CD4-positive, CD25-positive, alpha-beta regulatory T cell (primary cell): ENCODE measurements at regions not wholly inside any gene's neighbourhood (a gene's known extent, or its start where the extent isn't known, plus 50 kb on each side); places are given as distances from the start of the nearest gene placed in this dataset.

ENCODE experiments used
- ATAC-seq, 2 donors: fragments of 150-1000 bp; cut with Tn5 transposase; one replicate each; pipeline ENCODE4 v1.10.0; 2021; ENCODE audit warnings: low read depth in 2 of 2, moderate number of reproducible peaks in 2 of 2, moderate library complexity in 1 of 2
- DNase-seq, 3 donors: peaks; one replicate each; pipeline versions ENCODE4 v3.0.0 to v3.0.0-alpha.2; 2012 to 2022; ENCODE audit warnings: mixed read lengths in 1 of 3
- H3K27ac ChIP-seq: one replicate; pipeline ENCODE4 v1.7.0; 2013; ENCODE audit warnings: mild to moderate bottlenecking, low read length; ENCODE audit not compliant: insufficient read depth, poor library complexity, severe bottlenecking
- H3K27me3 ChIP-seq: one replicate; pipeline ENCODE4 v1.7.0; 2013; ENCODE audit warnings: low read length; ENCODE audit not compliant: control insufficient read depth, insufficient read depth
- H3K36me3 ChIP-seq: one replicate; pipeline ENCODE4 v1.7.0; 2013; ENCODE audit warnings: mild to moderate bottlenecking, low read length, moderate library complexity; ENCODE audit not compliant: control insufficient read depth, insufficient read depth
- H3K4me1 ChIP-seq: 2 replicates; pipeline ENCODE4 v1.7.0; 2013; ENCODE audit warnings: mild to moderate bottlenecking, low read length; ENCODE audit not compliant: insufficient read depth, control insufficient read depth, poor library complexity, severe bottlenecking
- H3K4me3 ChIP-seq: one replicate; pipeline ENCODE4 v1.7.0; 2013; ENCODE audit warnings: low read depth, mild to moderate bottlenecking, low read length, moderate library complexity
- H3K9me3 ChIP-seq, 2 experiments: 1 replicate in 1 of 2; 2 replicates in 1 of 2; pipeline ENCODE4 v1.7.0; 2013; ENCODE audit warnings: low read length in 2 of 2, mild to moderate bottlenecking in 1 of 2, moderate library complexity in 1 of 2; ENCODE audit not compliant: control insufficient read depth in 2 of 2
- H3K27ac Mint-ChIP-seq, 3 donors: one replicate each; pipeline ENCODE4 v1.8.0; 2020 to 2022; ENCODE audit warnings: mild to moderate bottlenecking in 3 of 3, mixed read lengths in 3 of 3, moderate library complexity in 2 of 3
- H3K27me3 Mint-ChIP-seq: one replicate; pipeline ENCODE4 v1.8.0; 2022; ENCODE audit warnings: mild to moderate bottlenecking, mixed read lengths
- H3K36me3 Mint-ChIP-seq: one replicate; pipeline ENCODE4 v1.8.0; 2020; ENCODE audit warnings: mixed read lengths
- H3K4me1 Mint-ChIP-seq, 4 donors: one replicate each; pipeline ENCODE4 v1.8.0; 2020 to 2022; ENCODE audit warnings: mixed read lengths in 4 of 4, mild to moderate bottlenecking in 1 of 4
- H3K4me3 Mint-ChIP-seq, 4 donors: one replicate each; pipeline ENCODE4 v1.8.0; 2020 to 2022; ENCODE audit warnings: mild to moderate bottlenecking in 4 of 4, mixed read lengths in 4 of 4, moderate library complexity in 3 of 4
- H3K9me3 Mint-ChIP-seq, 7 donors: one replicate each; pipeline ENCODE4 v1.8.0; 2020 to 2022; ENCODE audit warnings: mixed read lengths in 7 of 7, mild to moderate bottlenecking in 3 of 7, moderate library complexity in 2 of 7

- H3K27ac ChIP-seq = no peak overlapping the region
- no peak overlapping the region for H3K4me3 ChIP-seq
- Mint-ChIP-seq H3K9me3 (peaks cover 0 to under 1% (median 0%) of the 10 kb centered on the region in 7 donors), H3K4me1 (no peaks in the 10 kb centered on the region), H3K36me3 (no peaks in the 10 kb centered on the region), H3K27ac (no peak overlapping the region), H3K27me3 (peaks cover 5% of the 10 kb centered on the region), H3K4me3 (no peak overlapping the region)
- H3K4me1 ChIP-seq = no peaks in the 10 kb centered on the region
- DNase-seq (no peak), ATAC-seq (no peak)
- H3K27me3 ChIP-seq = no peaks in the 10 kb centered on the region
- H3K9me3 ChIP-seq = no peaks in the 10 kb centered on the region
- H3K36me3 ChIP-seq = no peaks in the 10 kb centered on the region
Observed at GRCh38 chr10:117933036-117933435, 113.7 kb downstream of the RAB11FIP2 start.

- no peaks in the 10 kb centered on the region for H3K27me3 ChIP-seq
- peaks cover 9% of the 10 kb centered on the region for H3K27me3 Mint-ChIP-seq
- ATAC-seq = no peak
Observed at GRCh38 chr10:117934477-117934876, 112.3 kb downstream of the RAB11FIP2 start.

GRCh38 chr10:117936141-117936540 is 110.6 kb downstream of the RAB11FIP2 start:
- no peaks in the 10 kb centered on the region for H3K27me3 ChIP-seq
- no peak overlapping the region for H3K27ac ChIP-seq
- no peaks in the 10 kb centered on the region for H3K4me1 ChIP-seq
- Mint-ChIP-seq H3K27me3 (peaks cover 14% of the 10 kb centered on the region), H3K4me1 (no peaks in the 10 kb centered on the region), H3K27ac (no peak overlapping the region), H3K36me3 (no peaks in the 10 kb centered on the region), H3K9me3 (peaks cover 0 to 3% (median 0%) of the 10 kb centered on the region in 7 donors), H3K4me3 (no peak overlapping the region)
- no peak for DNase-seq
- no peaks in the 10 kb centered on the region for H3K36me3 ChIP-seq
- no peak overlapping the region for H3K4me3 ChIP-seq
- no peak for ATAC-seq
- H3K9me3 ChIP-seq = no peaks in the 10 kb centered on the region

More at GRCh38 chr10:117934477-117934876, 112.3 kb downstream of the RAB11FIP2 start:
- Histone ChIP-seq H3K27ac (no peak overlapping the region), H3K9me3 (no peaks in the 10 kb centered on the region), H3K4me1 (no peaks in the 10 kb centered on the region), H3K4me3 (no peak overlapping the region), H3K36me3 (no peaks in the 10 kb centered on the region)
- Mint-ChIP-seq H3K4me1 (no peaks in the 10 kb centered on the region), H3K36me3 (no peaks in the 10 kb centered on the region), H3K27ac (no peak overlapping the region), H3K4me3 (no peak overlapping the region), H3K9me3 (peaks cover 0 to 3% (median 0%) of the 10 kb centered on the region in 7 donors)
- DNase-seq = no peak

GRCh38 chr10:117936566-117936965 is 110.2 kb downstream of the RAB11FIP2 start:
- ATAC-seq = no peak
- Histone ChIP-seq H3K27me3 (no peaks in the 10 kb centered on the region), H3K4me1 (no peaks in the 10 kb centered on the region), H3K27ac (no peak overlapping the region), H3K36me3 (no peaks in the 10 kb centered on the region), H3K4me3 (no peak overlapping the region), H3K9me3 (no peaks in the 10 kb centered on the region)
- Mint-ChIP-seq H3K9me3 (peaks cover 0 to 3% (median 0%) of the 10 kb centered on the region in 7 donors), H3K4me1 (no peaks in the 10 kb centered on the region), H3K27me3 (peaks cover 14% of the 10 kb centered on the region), H3K36me3 (no peaks in the 10 kb centered on the region), H3K4me3 (no peak overlapping the region), H3K27ac (no peak overlapping the region)
- no peak for DNase-seq

GRCh38 chr10:117936976-117937375 is 109.8 kb downstream of the RAB11FIP2 start:
- Mint-ChIP-seq H3K4me3 (no peak overlapping the region), H3K9me3 (peaks cover 0 to 3% (median 0%) of the 10 kb centered on the region in 7 donors), H3K27ac (no peak overlapping the region), H3K27me3 (peaks cover 14% of the 10 kb centered on the region), H3K36me3 (no peaks in the 10 kb centered on the region), H3K4me1 (no peaks in the 10 kb centered on the region)
- ATAC-seq (no peak), DNase-seq (no peak)
- no peaks in the 10 kb centered on the region for H3K9me3 ChIP-seq
- no peaks in the 10 kb centered on the region for H3K36me3 ChIP-seq
- no peaks in the 10 kb centered on the region for H3K27me3 ChIP-seq
- no peak overlapping the region for H3K27ac ChIP-seq
- no peaks in the 10 kb centered on the region for H3K4me1 ChIP-seq
- H3K4me3 ChIP-seq = no peak overlapping the region

- Histone ChIP-seq H3K27me3 (no peaks in the 10 kb centered on the region), H3K36me3 (no peaks in the 10 kb centered on the region), H3K27ac (no peak overlapping the region), H3K4me1 (no peaks in the 10 kb centered on the region), H3K4me3 (no peak overlapping the region), H3K9me3 (no peaks in the 10 kb centered on the region)
- ATAC-seq = no peak
- no peak overlapping the region for H3K4me3 Mint-ChIP-seq
- DNase-seq = no peak
- H3K36me3 Mint-ChIP-seq = no peaks in the 10 kb centered on the region
- H3K27ac Mint-ChIP-seq = no peak overlapping the region
- H3K4me1 Mint-ChIP-seq = no peaks in the 10 kb centered on the region
- peaks cover 14% of the 10 kb centered on the region for H3K27me3 Mint-ChIP-seq
- H3K9me3 Mint-ChIP-seq = peaks cover 0 to 3% (median 0%) of the 10 kb centered on the region in 7 donors
Observed at GRCh38 chr10:117938104-117938503, 108.6 kb downstream of the RAB11FIP2 start.

- H3K4me1 ChIP-seq = no peaks in the 10 kb centered on the region
- Mint-ChIP-seq H3K27ac (no peak overlapping the region), H3K4me3 (no peak overlapping the region), H3K27me3 (peaks cover 14% of the 10 kb centered on the region), H3K9me3 (peaks cover 0 to 3% (median 0%) of the 10 kb centered on the region in 7 donors), H3K36me3 (no peaks in the 10 kb centered on the region), H3K4me1 (no peaks in the 10 kb centered on the region)
- H3K27ac ChIP-seq = no peak overlapping the region
- H3K27me3 ChIP-seq = peaks cover 3% of the 10 kb centered on the region
- H3K9me3 ChIP-seq = no peaks in the 10 kb centered on the region
- H3K36me3 ChIP-seq = no peaks in the 10 kb centered on the region
- ATAC-seq (no peak), DNase-seq (no peak)
- no peak overlapping the region for H3K4me3 ChIP-seq
Observed at GRCh38 chr10:117942226-117942625, 104.5 kb downstream of the RAB11FIP2 start.

GRCh38 chr10:117944676-117945447 is 101.9 kb downstream of the RAB11FIP2 start:
- Mint-ChIP-seq H3K27me3 (peaks cover 4% of the 10 kb centered on the region), H3K4me3 (no peak overlapping the region), H3K4me1 (no peaks in the 10 kb centered on the region), H3K9me3 (no peaks in the 10 kb centered on the region), H3K27ac (no peak overlapping the region), H3K36me3 (no peaks in the 10 kb centered on the region)
- Histone ChIP-seq H3K27ac (no peak overlapping the region), H3K4me1 (no peaks in the 10 kb centered on the region), H3K27me3 (peaks cover 5% of the 10 kb centered on the region), H3K36me3 (no peaks in the 10 kb centered on the region), H3K9me3 (no peaks in the 10 kb centered on the region), H3K4me3 (no peak overlapping the region)
- DNase-seq (no peak), ATAC-seq (no peak)
